Thoracic aorta (tissue), 2 donors: ENCODE measurements at regions not wholly inside any gene's neighbourhood (a gene's known extent, or its start where the extent isn't known, plus 50 kb on each side); places are given as distances from the start of the nearest gene placed in this dataset.

Source experiments
- ATAC-seq: fragments of 150-250 bp; one replicate; pipeline ENCODE4 v1.8.0; 2017; ENCODE audit warnings: low read depth; ENCODE audit not compliant: insufficient number of reproducible peaks, low FRiP score
- DNase-seq: peaks from one replicate; pipeline ENCODE4 v3.0.0-alpha.2; 2020; ENCODE audit warnings: low spot score
- H3K27ac ChIP-seq, 2 donors: fragments of 200-600 bp; sonication (generic); 1 replicate in 1 of 2; 2 replicates in 1 of 2; pipeline ENCODE4 v1.5.1; 2016; ENCODE audit warnings: mild to moderate bottlenecking in 2 of 2, moderate library complexity in 2 of 2
- H3K27me3 ChIP-seq: fragments of 200-600 bp; sonication (generic); replicated peaks from 2 replicates; pipeline ENCODE4 v1.6.0; 2016; ENCODE audit warnings: mild to moderate bottlenecking; ENCODE audit not compliant: insufficient read depth
- H3K36me3 ChIP-seq: fragments of 200-600 bp; sonication (generic); one replicate; pipeline ENCODE4 v1.5.1; 2016
- H3K4me1 ChIP-seq, 2 donors: fragments of 200-600 bp; sonication (generic); 1 replicate in 1 of 2; 2 replicates in 1 of 2; pipeline versions ENCODE4 v1.5.1 to v1.6.0; 2016; ENCODE audit warnings: low read depth in 2 of 2, mild to moderate bottlenecking in 1 of 2; ENCODE audit not compliant: control insufficient read depth in 1 of 2
- H3K4me3 ChIP-seq: fragments of 200-600 bp; sonication (generic); 2 replicates; pipeline ENCODE4 v1.5.1; 2016; ENCODE audit warnings: mild to moderate bottlenecking
- H3K9me3 ChIP-seq: fragments of 200-600 bp; sonication (generic); 2 replicates; pipeline ENCODE4 v1.5.1; 2016
- TF ChIP-seq, protein P1 (sequence below): fragments of 200-600 bp; sonication (generic); IDR thresholded peaks from one replicate; pipeline ENCODE4 v1.5.1; 2019; ENCODE audit warnings: antibody characterized with exemption

- DNase-seq (no peak), ATAC-seq (no peak)
- TF ChIP-seq, protein P1, sequence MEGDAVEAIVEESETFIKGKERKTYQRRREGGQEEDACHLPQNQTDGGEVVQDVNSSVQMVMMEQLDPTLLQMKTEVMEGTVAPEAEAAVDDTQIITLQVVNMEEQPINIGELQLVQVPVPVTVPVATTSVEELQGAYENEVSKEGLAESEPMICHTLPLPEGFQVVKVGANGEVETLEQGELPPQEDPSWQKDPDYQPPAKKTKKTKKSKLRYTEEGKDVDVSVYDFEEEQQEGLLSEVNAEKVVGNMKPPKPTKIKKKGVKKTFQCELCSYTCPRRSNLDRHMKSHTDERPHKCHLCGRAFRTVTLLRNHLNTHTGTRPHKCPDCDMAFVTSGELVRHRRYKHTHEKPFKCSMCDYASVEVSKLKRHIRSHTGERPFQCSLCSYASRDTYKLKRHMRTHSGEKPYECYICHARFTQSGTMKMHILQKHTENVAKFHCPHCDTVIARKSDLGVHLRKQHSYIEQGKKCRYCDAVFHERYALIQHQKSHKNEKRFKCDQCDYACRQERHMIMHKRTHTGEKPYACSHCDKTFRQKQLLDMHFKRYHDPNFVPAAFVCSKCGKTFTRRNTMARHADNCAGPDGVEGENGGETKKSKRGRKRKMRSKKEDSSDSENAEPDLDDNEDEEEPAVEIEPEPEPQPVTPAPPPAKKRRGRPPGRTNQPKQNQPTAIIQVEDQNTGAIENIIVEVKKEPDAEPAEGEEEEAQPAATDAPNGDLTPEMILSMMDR, result no peak
- no peaks in the 10 kb centered on the region for H3K36me3 ChIP-seq
- H3K27ac ChIP-seq, result no peak overlapping the region
- no peaks in the 10 kb centered on the region for H3K9me3 ChIP-seq
- no peak overlapping the region for H3K4me3 ChIP-seq
- H3K27me3 ChIP-seq, result no peaks in the 10 kb centered on the region
- no peaks in the 10 kb centered on the region for H3K4me1 ChIP-seq
Observed at GRCh38 chr15:46858150-46858549, 859.2 kb upstream of the SEMA6D start.

DNA sequence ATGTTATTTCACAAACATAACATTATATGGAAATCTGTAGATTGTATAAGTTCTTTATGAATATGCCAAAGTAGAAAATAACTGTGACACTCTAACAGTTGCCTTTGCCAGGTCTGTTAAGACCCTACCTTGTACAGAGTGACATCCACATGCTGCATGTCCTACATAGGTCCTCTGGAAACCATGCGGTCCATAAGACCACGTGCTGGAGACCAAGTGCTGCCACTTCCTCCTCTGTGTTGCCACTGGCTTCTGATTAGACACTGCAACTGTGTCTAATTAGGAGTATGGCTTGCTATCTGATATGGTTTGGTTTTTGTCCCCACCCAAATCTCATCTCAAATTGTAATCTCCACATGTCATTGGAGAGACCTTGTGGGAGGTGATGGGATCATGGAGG, 855.5 kb upstream of the SEMA6D start:
- H3K27me3 ChIP-seq, result no peaks in the 10 kb centered on the region
- TF ChIP-seq, protein P1, result no peak
- no peaks in the 10 kb centered on the region for H3K36me3 ChIP-seq
- no peak overlapping the region for H3K27ac ChIP-seq
- no peaks in the 10 kb centered on the region for H3K4me1 ChIP-seq
- no peak overlapping the region for H3K4me3 ChIP-seq
- ATAC-seq, result no peak
- DNase-seq, result no peak
- no peaks in the 10 kb centered on the region for H3K9me3 ChIP-seq

GRCh38 chr15:46865155-46865554, 852.1 kb upstream of the SEMA6D start:
- DNase-seq (no peak), ATAC-seq (no peak)
- TF ChIP-seq, protein P1, result no peak
- no peak overlapping the region for H3K27ac ChIP-seq
- H3K36me3 ChIP-seq, result no peaks in the 10 kb centered on the region
- no peaks in the 10 kb centered on the region for H3K4me1 ChIP-seq
- H3K27me3 ChIP-seq, result no peaks in the 10 kb centered on the region
- H3K4me3 ChIP-seq, result no peak overlapping the region
- no peaks in the 10 kb centered on the region for H3K9me3 ChIP-seq

- Histone ChIP-seq H3K27me3 (no peaks in the 10 kb centered on the region), H3K27ac (no peak overlapping the region), H3K36me3 (no peaks in the 10 kb centered on the region), H3K4me1 (no peaks in the 10 kb centered on the region), H3K4me3 (no peak overlapping the region), H3K9me3 (no peaks in the 10 kb centered on the region)
- DNase-seq (no peak), ATAC-seq (no peak)
- TF ChIP-seq, protein P1, result no peak
Observed at GRCh38 chr15:46872286-46872980, 844.9 kb upstream of the SEMA6D start.

DNA sequence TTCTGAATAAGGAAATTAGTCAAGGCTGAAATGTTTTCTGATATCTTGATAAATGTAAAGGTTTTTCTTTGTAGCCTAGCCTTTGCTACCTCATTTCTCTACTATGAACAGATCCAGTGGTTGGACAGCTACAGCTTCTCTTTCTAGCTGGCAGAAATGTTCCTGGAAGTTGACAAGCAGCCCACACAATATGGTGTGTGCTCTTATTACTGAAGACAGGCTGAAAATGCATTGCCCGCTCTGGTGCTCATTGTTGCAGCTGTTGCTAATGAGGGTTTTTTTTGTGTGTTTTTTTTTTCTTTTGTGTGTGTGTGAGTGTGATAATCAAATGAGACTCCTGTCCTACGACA, 844.3 kb upstream of the SEMA6D start:
- no peak for DNase-seq
- no peaks in the 10 kb centered on the region for H3K36me3 ChIP-seq
- no peaks in the 10 kb centered on the region for H3K27me3 ChIP-seq
- H3K4me3 ChIP-seq, result no peak overlapping the region
- no peaks in the 10 kb centered on the region for H3K4me1 ChIP-seq
- ATAC-seq, result no peak
- TF ChIP-seq, protein P1, result no peak
- no peak overlapping the region for H3K27ac ChIP-seq
- H3K9me3 ChIP-seq, result no peaks in the 10 kb centered on the region
